Hepatocyte (in vitro differentiated cells): ENCODE measurements at regions not wholly inside any gene's neighbourhood (a gene's known extent, or its start where the extent isn't known, plus 50 kb on each side); places are given as distances from the start of the nearest gene placed in this dataset.

ENCODE experiments used
- DNase-seq: peaks from one replicate; pipeline ENCODE4 v3.0.0-alpha.2; 2016; ENCODE audit warnings: low spot score
- H2AFZ ChIP-seq: fragments of 200-600 bp; sonication (generic); 2 replicates; pipeline ENCODE4 v1.6.0; 2016; ENCODE audit warnings: antibody characterized with exemption, mild to moderate bottlenecking
- H3K27ac ChIP-seq: fragments of 200-600 bp; sonication (generic); 2 replicates; pipeline ENCODE4 v1.5.1; 2016; ENCODE audit warnings: mild to moderate bottlenecking
- H3K27me3 ChIP-seq: fragments of 200-600 bp; sonication (generic); 2 replicates; pipeline ENCODE4 v1.6.1; 2016
- H3K36me3 ChIP-seq: fragments of 200-600 bp; sonication (generic); replicated peaks from 2 replicates; pipeline ENCODE4 v1.5.1; 2016; ENCODE audit warnings: low read depth; ENCODE audit not compliant: insufficient read depth
- H3K4me1 ChIP-seq: fragments of 200-600 bp; sonication (generic); 2 replicates; pipeline ENCODE4 v1.5.1; 2016; ENCODE audit warnings: mild to moderate bottlenecking, moderate library complexity; ENCODE audit not compliant: insufficient read depth
- H3K4me2 ChIP-seq: fragments of 200-600 bp; sonication (generic); 2 replicates; pipeline ENCODE4 v1.6.0; 2016
- H3K4me3 ChIP-seq: fragments of 200-600 bp; sonication (generic); 2 replicates; pipeline ENCODE4 v1.5.1; 2016; ENCODE audit warnings: mild to moderate bottlenecking
- H3K79me2 ChIP-seq: fragments of 200-600 bp; sonication (generic); 2 replicates; pipeline ENCODE4 v1.6.0; 2017; ENCODE audit warnings: mild to moderate bottlenecking
- H3K9me2 ChIP-seq: fragments of 200-600 bp; sonication (generic); replicated peaks from 2 replicates; pipeline ENCODE4 v1.6.0; 2017; ENCODE audit warnings: mild to moderate bottlenecking; ENCODE audit not compliant: insufficient read depth
- H3K9me3 ChIP-seq: fragments of 200-600 bp; sonication (generic); 2 replicates; pipeline ENCODE4 v1.5.1; 2016; ENCODE audit warnings: low read depth, mild to moderate bottlenecking
- H4K20me1 ChIP-seq: fragments of 200-600 bp; sonication (generic); 2 replicates; pipeline ENCODE4 v1.6.0; 2016; ENCODE audit warnings: mild to moderate bottlenecking; ENCODE audit not compliant: insufficient read depth, poor library complexity, severe bottlenecking
- CTCF ChIP-seq: fragments of 200-600 bp; sonication (generic); IDR thresholded peaks from 2 replicates; pipeline ENCODE4 v1.5.1; 2016; ENCODE audit warnings: antibody characterized with exemption, mild to moderate bottlenecking; ENCODE audit not compliant: poor library complexity
- EZH2 ChIP-seq: fragments of 200-600 bp; sonication (generic); IDR thresholded peaks from 2 replicates; pipeline ENCODE4 v1.6.1; 2016; ENCODE audit warnings: antibody characterized with exemption, mild to moderate bottlenecking, borderline replicate concordance
- EZH2phosphoT487 ChIP-seq: fragments of 200-600 bp; sonication (generic); IDR thresholded peaks from one replicate; pipeline ENCODE4 v1.6.1; 2018; ENCODE audit warnings: antibody characterized with exemption, mild to moderate bottlenecking, low read depth, moderate library complexity; ENCODE audit not compliant: unreplicated experiment, severe bottlenecking
- WGBS: methylation state at CpG from one replicate; pipeline ENCODE4 v1.1.6; 2016; ENCODE audit warnings: low lambda C conversion rate; ENCODE audit errors: missing lambda C conversion rate; 5-methylcytosine and 5-hydroxymethylcytosine counted together

GRCh38 chr16:14346278-14347142 is 275.4 kb downstream of the MRTFB start:
- H3K9me2 ChIP-seq, result no peaks in the 10 kb centered on the region
- WGBS, result 85% methylated on average over 9 of the region's 9 CpGs
- no peak overlapping the region for H3K27ac ChIP-seq
- H4K20me1 ChIP-seq, result no peaks in the 10 kb centered on the region
- no peak overlapping the region for H3K4me2 ChIP-seq
- H3K4me3 ChIP-seq, result no peak overlapping the region
- no peaks in the 10 kb centered on the region for H3K79me2 ChIP-seq
- no peaks in the 10 kb centered on the region for H3K4me1 ChIP-seq
- TF ChIP-seq EZH2, result no peak
- TF ChIP-seq EZH2phosphoT487, result no peak
- no peak for TF ChIP-seq CTCF
- no peak overlapping the region for H2AFZ ChIP-seq
- H3K27me3 ChIP-seq, result no peaks in the 10 kb centered on the region
- H3K36me3 ChIP-seq, result no peaks in the 10 kb centered on the region
- DNase-seq, result no peak
- H3K9me3 ChIP-seq, result no peaks in the 10 kb centered on the region

- H3K9me2 ChIP-seq, result no peaks in the 10 kb centered on the region
Measured at GRCh38 chr16:14345512-14346115, 274.5 kb downstream of the MRTFB start.

GRCh38 chr16:14344945-14345344 is 273.8 kb downstream of the MRTFB start:
- H3K9me2 ChIP-seq, result no peaks in the 10 kb centered on the region
- H3K4me2 ChIP-seq, result no peak overlapping the region
- WGBS, result 91% methylated on average over 9 of the region's 9 CpGs

More at GRCh38 chr16:14345512-14346115, 274.5 kb downstream of the MRTFB start:
- Histone ChIP-seq H3K9me3 (no peaks in the 10 kb centered on the region), H3K4me3 (no peak overlapping the region), H3K4me2 (no peak overlapping the region), H3K27me3 (no peaks in the 10 kb centered on the region), H3K79me2 (no peaks in the 10 kb centered on the region), H3K4me1 (no peaks in the 10 kb centered on the region), H3K27ac (no peak overlapping the region), H4K20me1 (no peaks in the 10 kb centered on the region), H2AFZ (no peak overlapping the region), H3K36me3 (no peaks in the 10 kb centered on the region)
- 90% methylated on average over 18 of the region's 19 CpGs for WGBS
- no peak for DNase-seq
- TF ChIP-seq EZH2 (no peak), CTCF (no peak), EZH2phosphoT487 (no peak)

More at GRCh38 chr16:14344945-14345344, 273.8 kb downstream of the MRTFB start:
- Histone ChIP-seq H3K27me3 (no peaks in the 10 kb centered on the region), H3K79me2 (no peaks in the 10 kb centered on the region), H3K4me3 (no peak overlapping the region), H3K4me1 (no peaks in the 10 kb centered on the region), H3K36me3 (no peaks in the 10 kb centered on the region), H3K27ac (no peak overlapping the region), H3K9me3 (no peaks in the 10 kb centered on the region), H4K20me1 (no peaks in the 10 kb centered on the region), H2AFZ (no peak overlapping the region)
- DNase-seq, result no peak
- TF ChIP-seq CTCF (no peak), EZH2 (no peak), EZH2phosphoT487 (no peak)
